GM23248 (cell line): ENCODE measurements at regions not wholly inside any gene's neighbourhood (a gene's known extent, or its start where the extent isn't known, plus 50 kb on each side); places are given as distances from the start of the nearest gene placed in this dataset.

Experiments used
- DNase-seq: peaks from one replicate; pipeline ENCODE4 v3.0.0-alpha.2; 2015
- H2AFZ ChIP-seq: fragments of 200-600 bp; sonication (generic); 2 replicates; pipeline ENCODE4 v1.6.1; 2016; ENCODE audit warnings: antibody characterized with exemption
- H3F3A ChIP-seq: fragments of 200-600 bp; sonication (generic); 2 replicates; pipeline ENCODE4 v1.6.1; 2016; ENCODE audit warnings: mild to moderate bottlenecking, antibody characterized with exemption, mixed run types; ENCODE audit not compliant: insufficient read depth
- H3K27ac ChIP-seq: fragments of 200-600 bp; sonication (generic); 2 replicates; pipeline ENCODE4 v1.5.1; 2016; ENCODE audit warnings: mild to moderate bottlenecking
- H3K27me3 ChIP-seq: fragments of 200-600 bp; sonication (generic); replicated peaks from 2 replicates; pipeline ENCODE4 v1.6.1; 2016; ENCODE audit warnings: mild to moderate bottlenecking; ENCODE audit not compliant: insufficient read depth
- H3K36me3 ChIP-seq: fragments of 200-600 bp; sonication (generic); 2 replicates; pipeline ENCODE4 v1.6.1; 2016; ENCODE audit warnings: low read depth, mild to moderate bottlenecking
- H3K4me1 ChIP-seq: fragments of 200-600 bp; sonication (generic); 2 replicates; pipeline ENCODE4 v1.6.1; 2016; ENCODE audit warnings: mild to moderate bottlenecking; ENCODE audit not compliant: insufficient read depth
- H3K4me2 ChIP-seq: fragments of 200-600 bp; sonication (generic); one replicate; pipeline ENCODE4 v1.6.1; 2016; ENCODE audit warnings: mild to moderate bottlenecking; ENCODE audit not compliant: unreplicated experiment
- H3K4me3 ChIP-seq: fragments of 200-600 bp; sonication (generic); 2 replicates; pipeline ENCODE4 v1.5.1; 2016; ENCODE audit warnings: mild to moderate bottlenecking
- H3K79me2 ChIP-seq: fragments of 200-600 bp; sonication (generic); 2 replicates; pipeline ENCODE4 v1.6.1; 2016; ENCODE audit warnings: mild to moderate bottlenecking; ENCODE audit not compliant: insufficient read depth
- H3K9ac ChIP-seq: fragments of 200-600 bp; sonication (generic); 2 replicates; pipeline ENCODE4 v1.6.1; 2016; ENCODE audit warnings: mild to moderate bottlenecking
- H3K9me2 ChIP-seq: fragments of 200-600 bp; sonication (generic); 2 replicates; pipeline ENCODE4 v1.6.1; 2016; ENCODE audit warnings: mixed run types, mild to moderate bottlenecking, moderate library complexity; ENCODE audit not compliant: insufficient read depth
- H3K9me3 ChIP-seq: fragments of 200-600 bp; sonication (generic); one replicate; pipeline ENCODE4 v1.6.1; 2017; ENCODE audit warnings: low read depth
- H4K20me1 ChIP-seq: fragments of 200-600 bp; sonication (generic); 2 replicates; pipeline ENCODE4 v1.6.0; 2016; ENCODE audit not compliant: insufficient read depth
- EZH2 ChIP-seq: fragments of 200-600 bp; sonication (generic); IDR thresholded peaks from 2 replicates; pipeline ENCODE4 v1.6.1; 2018; ENCODE audit warnings: antibody characterized with exemption, mild to moderate bottlenecking; ENCODE audit not compliant: insufficient read depth, poor library complexity, severe bottlenecking
- EZH2phosphoT487 ChIP-seq: fragments of 200-600 bp; sonication (generic); IDR thresholded peaks from 2 replicates; pipeline ENCODE4 v1.6.1; 2018; ENCODE audit warnings: antibody characterized with exemption, moderate library complexity, mild to moderate bottlenecking, low read depth; ENCODE audit not compliant: insufficient read depth
- WGBS, 2 experiments: methylation state at CpG; one replicate each; pipeline ENCODE4 v1.1.6; 2015 to 2017; ENCODE audit warnings: low lambda C conversion rate in 2 of 2, low coverage in 1 of 2; ENCODE audit errors: missing lambda C conversion rate in 2 of 2; 5-methylcytosine and 5-hydroxymethylcytosine counted together
- in situ Hi-C: fragments of 300-500 bp; cut with MboI; formaldehyde crosslinking; loops from 2 replicates; pipeline ENCODE4 v1.15.0; 2020

- H3F3A ChIP-seq = 0 out of 2 replicates have a peak, but pooled peaks cover 14% of the 10 kb centered on the region
- H3K27ac ChIP-seq = no peak overlapping the region
- H3K27me3 ChIP-seq = no peaks in the 10 kb centered on the region
- H3K9ac ChIP-seq = no peak overlapping the region
- no peaks in the 10 kb centered on the region for H3K79me2 ChIP-seq
- H3K9me2 ChIP-seq = no peaks in the 10 kb centered on the region
- 92 to 97% methylated on average over 6 of the region's 6 CpGs for WGBS, 2 experiments
- H4K20me1 ChIP-seq = no peaks in the 10 kb centered on the region
- in situ Hi-C loops = no loop called here
- H3K9me3 ChIP-seq = no peaks in the 10 kb centered on the region
- H3K4me3 ChIP-seq = no peak overlapping the region
- H3K4me1 ChIP-seq = peaks cover 16% of the 10 kb centered on the region
- H3K36me3 ChIP-seq = no peaks in the 10 kb centered on the region
- no peak overlapping the region for H2AFZ ChIP-seq
- no peak overlapping the region for H3K4me2 ChIP-seq
- DNase-seq = no peak
- TF ChIP-seq EZH2phosphoT487 (no peak), EZH2 (no peak)
Observed at GRCh38 chr2:12178289-12179080, 432.1 kb downstream of the LPIN1 start.

- H2AFZ ChIP-seq = no peak overlapping the region
- no peak overlapping the region for H3K9ac ChIP-seq
- no peaks in the 10 kb centered on the region for H4K20me1 ChIP-seq
- no peak for DNase-seq
- in situ Hi-C loops = no loop called here
- peaks cover 16% of the 10 kb centered on the region for H3K4me1 ChIP-seq
- H3K4me3 ChIP-seq = no peak overlapping the region
- H3K4me2 ChIP-seq = no peak overlapping the region
- H3K27me3 ChIP-seq = no peaks in the 10 kb centered on the region
- 63 to 79% methylated on average over 2 of the region's 2 CpGs for WGBS, 2 experiments
- H3F3A ChIP-seq = 0 out of 2 replicates have a peak, but pooled peaks cover 14% of the 10 kb centered on the region
- H3K79me2 ChIP-seq = no peaks in the 10 kb centered on the region
- no peaks in the 10 kb centered on the region for H3K36me3 ChIP-seq
- no peak for TF ChIP-seq EZH2
- TF ChIP-seq EZH2phosphoT487 = no peak
- H3K9me2 ChIP-seq = no peaks in the 10 kb centered on the region
- H3K9me3 ChIP-seq = no peaks in the 10 kb centered on the region
- H3K27ac ChIP-seq = no peak overlapping the region
Observed at GRCh38 chr2:12180031-12180430, 433.6 kb downstream of the LPIN1 start.

GRCh38 chr2:12183032-12183645 lies 436.7 kb downstream of the LPIN1 start:
- no peak overlapping the region for H3K27ac ChIP-seq
- H3K4me3 ChIP-seq = no peak overlapping the region
- no peaks in the 10 kb centered on the region for H3K79me2 ChIP-seq
- H3K4me2 ChIP-seq = no peak overlapping the region
- no peaks in the 10 kb centered on the region for H3K36me3 ChIP-seq
- in situ Hi-C loops = no loop called here
- no peak overlapping the region for H2AFZ ChIP-seq
- H3F3A ChIP-seq = 0 out of 2 replicates have a peak, but pooled peaks cover 5% of the 10 kb centered on the region
- H3K9me3 ChIP-seq = no peaks in the 10 kb centered on the region
- H4K20me1 ChIP-seq = no peaks in the 10 kb centered on the region
- TF ChIP-seq EZH2 = no peak
- TF ChIP-seq EZH2phosphoT487 = no peak
- no peaks in the 10 kb centered on the region for H3K4me1 ChIP-seq
- no peaks in the 10 kb centered on the region for H3K9me2 ChIP-seq
- WGBS, 2 experiments = 92 to 95% methylated on average over 3 of the region's 3 CpGs
- no peak for DNase-seq
- H3K27me3 ChIP-seq = no peaks in the 10 kb centered on the region
- no peak overlapping the region for H3K9ac ChIP-seq

- 85 to 90% methylated on average over 5 of the region's 5 CpGs for WGBS, 2 experiments
- Histone ChIP-seq H3K36me3 (no peaks in the 10 kb centered on the region), H3K4me2 (no peak overlapping the region), H3F3A (no peaks in the 10 kb centered on the region), H3K79me2 (no peaks in the 10 kb centered on the region), H2AFZ (no peak overlapping the region), H3K27me3 (no peaks in the 10 kb centered on the region), H3K9me3 (no peaks in the 10 kb centered on the region), H3K9me2 (no peaks in the 10 kb centered on the region), H3K4me3 (no peak overlapping the region), H3K27ac (no peak overlapping the region), H3K9ac (no peak overlapping the region), H4K20me1 (no peaks in the 10 kb centered on the region), H3K4me1 (no peaks in the 10 kb centered on the region)
- TF ChIP-seq EZH2 (no peak), EZH2phosphoT487 (no peak)
- no peak for DNase-seq
- in situ Hi-C loops = no loop called here
Observed at GRCh38 chr2:12192762-12193161, 446.3 kb downstream of the LPIN1 start.
